ENCODE measurements at regions not wholly inside any gene's neighbourhood (a gene's known extent, or its start where the extent isn't known, plus 50 kb on each side); places are given as distances from the start of the nearest gene placed in this dataset.

DNA sequence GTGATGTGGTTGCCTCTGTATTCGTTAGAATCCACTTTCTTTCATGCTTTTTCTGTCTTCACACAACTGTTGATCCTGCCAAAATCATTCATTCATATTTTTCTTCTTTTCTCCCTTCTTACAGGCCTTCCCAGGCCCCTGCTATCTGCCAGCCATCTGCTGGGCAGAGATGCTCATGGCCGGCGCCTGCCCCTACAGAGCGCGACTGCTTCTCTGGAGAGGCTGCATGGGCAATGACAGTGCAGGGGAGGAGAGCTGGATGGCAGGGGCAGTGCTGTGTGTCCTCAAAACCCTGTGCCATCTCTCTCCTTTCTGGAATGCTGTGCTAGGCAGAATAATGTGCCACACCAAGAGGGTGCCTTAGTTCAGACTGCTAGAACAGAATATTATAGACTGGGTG is 125.2 kb downstream of the INHBB start:
- TF ChIP-seq, protein P1, sequence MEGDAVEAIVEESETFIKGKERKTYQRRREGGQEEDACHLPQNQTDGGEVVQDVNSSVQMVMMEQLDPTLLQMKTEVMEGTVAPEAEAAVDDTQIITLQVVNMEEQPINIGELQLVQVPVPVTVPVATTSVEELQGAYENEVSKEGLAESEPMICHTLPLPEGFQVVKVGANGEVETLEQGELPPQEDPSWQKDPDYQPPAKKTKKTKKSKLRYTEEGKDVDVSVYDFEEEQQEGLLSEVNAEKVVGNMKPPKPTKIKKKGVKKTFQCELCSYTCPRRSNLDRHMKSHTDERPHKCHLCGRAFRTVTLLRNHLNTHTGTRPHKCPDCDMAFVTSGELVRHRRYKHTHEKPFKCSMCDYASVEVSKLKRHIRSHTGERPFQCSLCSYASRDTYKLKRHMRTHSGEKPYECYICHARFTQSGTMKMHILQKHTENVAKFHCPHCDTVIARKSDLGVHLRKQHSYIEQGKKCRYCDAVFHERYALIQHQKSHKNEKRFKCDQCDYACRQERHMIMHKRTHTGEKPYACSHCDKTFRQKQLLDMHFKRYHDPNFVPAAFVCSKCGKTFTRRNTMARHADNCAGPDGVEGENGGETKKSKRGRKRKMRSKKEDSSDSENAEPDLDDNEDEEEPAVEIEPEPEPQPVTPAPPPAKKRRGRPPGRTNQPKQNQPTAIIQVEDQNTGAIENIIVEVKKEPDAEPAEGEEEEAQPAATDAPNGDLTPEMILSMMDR (IDR thresholded peaks at IDR 0.05): no peak
- no peak for TF ChIP-seq POLR2A (IDR thresholded peaks at IDR 0.05)
